ES-I3 (cell line): ENCODE measurements at regions not wholly inside any gene's neighbourhood (a gene's known extent, or its start where the extent isn't known, plus 50 kb on each side); places are given as distances from the start of the nearest gene placed in this dataset.

Source experiments
- H3K36me3 ChIP-seq: 2 replicates; pipeline ENCODE4 v1.6.1; 2013; ENCODE audit warnings: mild to moderate bottlenecking, low read length, control low read depth, moderate library complexity; ENCODE audit not compliant: insufficient read depth
- H3K4me1 ChIP-seq: 2 replicates; pipeline ENCODE4 v1.6.1; 2013; ENCODE audit warnings: mild to moderate bottlenecking, control low read depth, low read length; ENCODE audit not compliant: insufficient read depth
- H3K9ac ChIP-seq: 2 replicates; pipeline ENCODE4 v1.6.1; 2013; ENCODE audit warnings: low read depth, mild to moderate bottlenecking, low read length, moderate library complexity
- H3K9me3 ChIP-seq: 2 replicates; pipeline ENCODE4 v1.6.1; 2013; ENCODE audit warnings: mild to moderate bottlenecking, low read length, moderate library complexity; ENCODE audit not compliant: control insufficient read depth, insufficient read depth

- H3K9me3 ChIP-seq, result peaks cover 7% of the 10 kb centered on the region
- no peak overlapping the region for H3K9ac ChIP-seq
These were observed 982.1 kb downstream of the TSN start for GRCh38 chr2:122737429-122738077.

GRCh38 chr2:122739732-122740593, 984.5 kb downstream of the TSN start:
- Histone ChIP-seq H3K36me3 (no peaks in the 10 kb centered on the region), H3K4me1 (peaks cover 20% of the 10 kb centered on the region), H3K9me3 (peaks cover 7% of the 10 kb centered on the region), H3K9ac (no peak overlapping the region)

More at GRCh38 chr2:122737429-122738077, 982.1 kb downstream of the TSN start:
- Histone ChIP-seq H3K36me3 (no peaks in the 10 kb centered on the region), H3K4me1 (peaks cover 28% of the 10 kb centered on the region)

GRCh38 chr2:122740594-122740948, 985.1 kb downstream of the TSN start:
- Histone ChIP-seq H3K9me3 (peaks cover 7% of the 10 kb centered on the region), H3K9ac (no peak overlapping the region), H3K36me3 (no peaks in the 10 kb centered on the region), H3K4me1 (peaks cover 18% of the 10 kb centered on the region; the same call in 1 of the 2 replicates)

- Histone ChIP-seq H3K4me1 (peaks cover 18% of the 10 kb centered on the region; the same call in 1 of the 2 replicates), H3K36me3 (no peaks in the 10 kb centered on the region), H3K9ac (no peak overlapping the region), H3K9me3 (peaks cover 7% of the 10 kb centered on the region)
These were observed 986.0 kb downstream of the TSN start for GRCh38 chr2:122741403-122741802.

- no peak overlapping the region for H3K9ac ChIP-seq
- no peaks in the 10 kb centered on the region for H3K9me3 ChIP-seq
- H3K36me3 ChIP-seq, result no peaks in the 10 kb centered on the region
- H3K4me1 ChIP-seq, result peaks cover 23% of the 10 kb centered on the region
These were observed 987.7 kb downstream of the TSN start for GRCh38 chr2:122743021-122743675.

- H3K36me3 ChIP-seq, result no peaks in the 10 kb centered on the region
- H3K4me1 ChIP-seq, result peaks cover 24% of the 10 kb centered on the region
- no peaks in the 10 kb centered on the region for H3K9me3 ChIP-seq
- no peak overlapping the region for H3K9ac ChIP-seq
These were observed 990.2 kb downstream of the TSN start for GRCh38 chr2:122745603-122746002.

GRCh38 chr2:122747670-122748069, 992.2 kb downstream of the TSN start:
- H3K9ac ChIP-seq, result no peak overlapping the region
- no peaks in the 10 kb centered on the region for H3K36me3 ChIP-seq
- H3K9me3 ChIP-seq, result no peaks in the 10 kb centered on the region
- peaks cover 24% of the 10 kb centered on the region for H3K4me1 ChIP-seq

GRCh38 chr2:122748552-122749011, 993.1 kb downstream of the TSN start:
- peaks cover 24% of the 10 kb centered on the region for H3K4me1 ChIP-seq
- H3K9ac ChIP-seq, result no peak overlapping the region
- no peaks in the 10 kb centered on the region for H3K9me3 ChIP-seq
- H3K36me3 ChIP-seq, result no peaks in the 10 kb centered on the region

GRCh38 chr2:122749405-122749804, 994.0 kb downstream of the TSN start:
- Histone ChIP-seq H3K9ac (no peak overlapping the region), H3K9me3 (no peaks in the 10 kb centered on the region), H3K36me3 (no peaks in the 10 kb centered on the region), H3K4me1 (peaks cover 23% of the 10 kb centered on the region)

- Histone ChIP-seq H3K36me3 (no peaks in the 10 kb centered on the region), H3K4me1 (peaks cover 17% of the 10 kb centered on the region), H3K9ac (no peak overlapping the region), H3K9me3 (no peaks in the 10 kb centered on the region)
These were observed 994.6 kb downstream of the TSN start for GRCh38 chr2:122750095-122750494.

GRCh38 chr2:122750808-122751207, 995.4 kb downstream of the TSN start:
- H3K9ac ChIP-seq, result no peak overlapping the region
- H3K9me3 ChIP-seq, result no peaks in the 10 kb centered on the region
- peaks cover 12% of the 10 kb centered on the region for H3K4me1 ChIP-seq
- no peaks in the 10 kb centered on the region for H3K36me3 ChIP-seq

GRCh38 chr2:122753336-122753735, 997.9 kb downstream of the TSN start:
- H3K9me3 ChIP-seq, result no peaks in the 10 kb centered on the region
- H3K36me3 ChIP-seq, result no peaks in the 10 kb centered on the region
- H3K4me1 ChIP-seq, result peaks cover 4% of the 10 kb centered on the region
- H3K9ac ChIP-seq, result no peak overlapping the region

- Histone ChIP-seq H3K36me3 (no peaks in the 10 kb centered on the region), H3K9me3 (no peaks in the 10 kb centered on the region), H3K9ac (no peak overlapping the region), H3K4me1 (no peaks in the 10 kb centered on the region; the same call in 1 of the 2 replicates)
These were observed 999.1 kb downstream of the TSN start for GRCh38 chr2:122754561-122754960.

- Histone ChIP-seq H3K9ac (no peak overlapping the region), H3K4me1 (no peaks in the 10 kb centered on the region; the same call in 1 of the 2 replicates), H3K9me3 (no peaks in the 10 kb centered on the region), H3K36me3 (no peaks in the 10 kb centered on the region)
These were observed 999.9 kb downstream of the TSN start for GRCh38 chr2:122755281-122755780.
